ENCODE measurements at regions not wholly inside any gene's neighbourhood (a gene's known extent, or its start where the extent isn't known, plus 50 kb on each side); places are given as distances from the start of the nearest gene placed in this dataset.

DNA sequence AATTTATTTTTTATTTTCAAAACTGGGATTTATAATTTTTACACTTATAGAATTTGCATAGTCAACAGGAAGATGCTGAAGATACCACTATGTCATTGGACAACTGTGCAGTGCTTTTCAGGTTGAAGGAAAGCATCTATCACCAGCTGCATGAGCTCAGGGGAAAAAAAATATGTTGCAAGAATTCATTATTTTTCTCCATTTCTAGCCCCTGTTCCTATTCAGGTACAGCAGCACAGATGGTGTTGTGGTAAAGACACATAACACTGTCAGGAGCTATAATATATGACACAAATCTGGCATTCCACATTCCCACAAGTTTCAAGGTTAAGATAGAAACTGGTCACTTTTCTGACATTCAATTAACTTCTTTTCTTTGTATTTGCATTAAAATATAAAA lies 1088.6 kb downstream of the MAT2B start:
- no peak for DNase-seq (ENCODE audit: low read depth in 2 of 2)

- DNase-seq (ENCODE audit: low read depth in 2 of 2) = no peak
Observed at GRCh38 chr5:164597293-164597900, 1092.0 kb downstream of the MAT2B start.

GRCh38 chr5:164600274-164600673 lies 1094.9 kb downstream of the MAT2B start:
- no peak for DNase-seq (ENCODE audit: low read depth in 2 of 2)

DNA sequence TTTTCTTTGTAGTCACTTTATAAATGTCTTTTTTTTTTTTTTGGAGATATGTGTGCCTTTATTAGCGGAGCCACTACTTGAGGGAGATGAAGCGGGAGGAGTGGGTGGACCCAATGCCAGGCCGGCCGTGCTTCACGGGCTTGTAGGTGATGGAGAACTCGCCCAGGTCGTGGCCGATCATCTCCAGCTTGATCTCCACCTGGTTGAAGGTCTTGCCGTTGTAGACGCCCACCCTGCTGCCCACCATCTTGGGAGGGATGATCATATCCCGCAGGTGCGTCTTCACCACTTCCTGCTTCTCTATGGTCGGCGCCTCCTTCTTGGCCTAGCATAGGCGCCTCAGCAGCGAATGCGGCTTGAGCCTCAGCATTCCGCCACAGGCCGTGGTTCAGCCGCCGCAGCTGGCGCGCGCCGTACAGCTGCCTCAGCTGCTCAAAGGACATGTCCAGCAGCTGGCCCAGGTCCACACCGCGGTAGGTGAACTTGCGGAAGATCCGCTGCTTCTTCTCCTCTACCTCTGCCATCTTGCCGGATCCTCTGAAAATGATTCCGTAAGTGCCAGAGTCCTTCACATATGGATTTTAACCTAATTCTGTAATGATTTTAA lies 1095.6 kb downstream of the MAT2B start:
- DNase-seq (ENCODE audit: low read depth in 2 of 2) = no peak

GRCh38 chr5:164608507-164608906 lies 1103.1 kb downstream of the MAT2B start:
- DNase-seq (ENCODE audit: low read depth in 2 of 2) = no peak

DNA sequence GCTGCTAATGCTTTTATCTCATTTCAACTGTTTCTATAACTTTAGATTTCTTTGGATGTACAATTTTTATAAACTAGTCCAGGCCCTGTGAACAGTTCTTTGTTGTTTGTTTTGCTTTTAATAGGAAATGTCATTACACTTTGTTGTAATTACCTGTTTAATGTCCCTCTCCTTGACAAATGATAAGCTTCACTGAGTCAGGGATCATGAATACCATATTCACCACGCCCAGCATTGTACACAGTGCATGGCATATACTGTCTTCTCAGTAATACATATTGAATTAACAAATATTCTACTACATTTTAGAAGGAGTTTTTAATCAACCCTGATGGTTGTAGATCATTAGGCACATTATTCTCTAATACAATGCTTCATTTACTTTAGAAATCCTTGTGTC lies 1105.0 kb downstream of the MAT2B start:
- no peak for DNase-seq (ENCODE audit: low read depth in 2 of 2)

GRCh38 chr5:164614707-164615106 lies 1109.3 kb downstream of the MAT2B start:
- DNase-seq (ENCODE audit: low read depth in 2 of 2) = no peak

GRCh38 chr5:164617290-164617689 lies 1111.9 kb downstream of the MAT2B start:
- DNase-seq (ENCODE audit: low read depth in 2 of 2) = no peak

DNA sequence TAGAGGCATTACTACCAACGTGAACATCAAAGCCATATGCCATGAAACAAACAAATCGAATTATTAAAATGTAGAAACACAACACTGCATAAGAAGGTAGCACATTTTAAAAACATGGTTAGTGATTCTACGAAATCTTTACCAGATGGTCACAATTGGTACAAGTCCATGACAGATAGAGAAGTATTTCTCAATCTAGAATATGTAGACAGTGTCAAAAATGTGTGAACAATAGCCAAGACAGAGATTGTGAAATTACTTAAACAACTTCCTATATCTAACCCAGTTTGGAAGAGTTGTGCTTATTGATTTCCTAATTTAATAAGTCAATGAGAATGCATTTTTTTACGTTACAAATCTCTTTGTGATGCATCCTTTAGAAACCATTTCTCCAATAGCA lies 1121.6 kb downstream of the MAT2B start:
- no peak for DNase-seq (ENCODE audit: low read depth in 2 of 2)

- DNase-seq (ENCODE audit: low read depth in 2 of 2) = no peak
Observed at GRCh38 chr5:164636456-164636855, 1131.0 kb downstream of the MAT2B start.

DNA sequence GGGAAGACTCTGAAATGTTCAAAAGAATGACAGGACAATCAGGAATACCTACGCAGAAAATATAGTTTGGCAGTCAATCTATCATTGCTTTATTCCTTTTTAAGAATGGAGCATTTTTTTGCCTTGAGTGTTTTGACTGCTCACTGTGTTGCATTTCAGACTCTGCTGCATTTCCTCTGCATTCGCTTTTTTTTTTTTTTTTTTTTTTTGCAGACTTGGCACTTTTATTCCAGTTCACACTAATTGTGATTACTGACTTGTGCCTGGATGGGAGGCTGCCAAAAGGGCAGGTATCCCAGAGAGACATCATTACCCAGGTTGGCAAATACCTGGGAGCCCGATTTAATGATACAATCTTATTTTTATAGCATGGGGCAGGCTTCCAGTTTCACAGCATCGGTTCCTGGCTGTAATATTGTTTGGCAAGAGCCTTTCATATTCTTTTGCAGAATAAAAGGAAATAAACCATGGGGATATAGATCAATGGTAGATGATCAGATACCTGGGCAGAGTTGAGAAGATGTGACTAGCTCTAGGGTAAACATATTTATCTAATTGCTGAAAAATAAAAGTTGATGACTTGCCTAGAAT lies 1132.6 kb downstream of the MAT2B start:
- no peak for DNase-seq (ENCODE audit: low read depth in 2 of 2)

DNA sequence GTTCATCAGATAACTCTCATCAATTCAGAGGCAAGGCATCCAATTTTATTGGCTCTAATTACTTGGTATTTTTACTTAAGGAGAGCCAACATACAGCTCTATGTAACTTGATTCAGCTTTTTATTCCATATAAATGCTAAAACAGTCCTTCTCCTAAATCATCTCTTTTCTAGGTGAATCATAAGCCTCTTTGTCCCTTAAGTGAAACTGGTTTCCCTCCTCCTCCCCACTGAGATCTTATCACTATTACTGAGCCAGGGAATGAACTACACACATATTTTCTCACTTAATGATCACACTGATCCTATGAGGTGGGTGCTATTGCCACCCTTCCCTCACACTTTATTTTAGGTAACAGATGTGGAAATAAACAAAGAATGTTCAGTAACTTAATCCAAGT lies 1143.8 kb downstream of the MAT2B start:
- no peak for DNase-seq (ENCODE audit: low read depth in 2 of 2)

GRCh38 chr5:164650427-164650826 lies 1145.0 kb downstream of the MAT2B start:
- DNase-seq (ENCODE audit: low read depth in 2 of 2) = no peak

DNA sequence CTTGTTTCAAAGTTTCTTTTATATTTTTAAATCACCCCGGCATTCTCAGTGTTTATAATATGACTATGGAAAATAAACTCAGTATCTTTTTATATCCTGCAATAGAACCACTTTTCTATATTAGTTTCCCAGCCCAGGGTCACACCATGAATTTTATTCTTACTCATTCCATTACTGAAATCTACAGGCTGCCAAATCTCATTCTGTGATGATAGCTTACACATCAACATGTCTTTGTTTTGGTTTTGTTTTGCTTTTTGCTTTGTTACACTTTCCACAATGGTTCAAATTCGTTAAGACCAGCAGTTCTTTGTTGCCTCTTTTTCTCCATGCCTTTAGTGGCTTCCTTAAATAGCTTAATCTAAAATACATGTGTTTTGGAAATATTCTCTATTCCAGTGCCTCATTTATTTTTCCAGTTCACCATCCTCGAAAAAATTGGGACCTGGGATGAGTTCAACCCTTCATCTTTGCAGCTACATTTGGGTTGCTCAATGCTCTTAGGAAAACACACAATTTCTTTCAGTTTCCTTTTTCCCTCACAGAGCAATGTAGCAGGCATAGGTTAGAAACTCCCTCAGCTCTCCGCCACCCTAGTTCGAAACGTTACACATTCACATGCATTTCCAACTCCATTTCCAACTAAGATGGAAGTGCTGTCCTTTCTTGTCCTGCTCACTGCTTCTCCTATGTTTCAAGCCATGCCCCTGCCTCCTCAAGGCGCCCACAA lies 1146.3 kb downstream of the MAT2B start:
- DNase-seq (ENCODE audit: low read depth in 2 of 2) = no peak

GRCh38 chr5:164652276-164652660 lies 1146.8 kb downstream of the MAT2B start:
- no peak for DNase-seq (ENCODE audit: low read depth in 2 of 2)

DNA sequence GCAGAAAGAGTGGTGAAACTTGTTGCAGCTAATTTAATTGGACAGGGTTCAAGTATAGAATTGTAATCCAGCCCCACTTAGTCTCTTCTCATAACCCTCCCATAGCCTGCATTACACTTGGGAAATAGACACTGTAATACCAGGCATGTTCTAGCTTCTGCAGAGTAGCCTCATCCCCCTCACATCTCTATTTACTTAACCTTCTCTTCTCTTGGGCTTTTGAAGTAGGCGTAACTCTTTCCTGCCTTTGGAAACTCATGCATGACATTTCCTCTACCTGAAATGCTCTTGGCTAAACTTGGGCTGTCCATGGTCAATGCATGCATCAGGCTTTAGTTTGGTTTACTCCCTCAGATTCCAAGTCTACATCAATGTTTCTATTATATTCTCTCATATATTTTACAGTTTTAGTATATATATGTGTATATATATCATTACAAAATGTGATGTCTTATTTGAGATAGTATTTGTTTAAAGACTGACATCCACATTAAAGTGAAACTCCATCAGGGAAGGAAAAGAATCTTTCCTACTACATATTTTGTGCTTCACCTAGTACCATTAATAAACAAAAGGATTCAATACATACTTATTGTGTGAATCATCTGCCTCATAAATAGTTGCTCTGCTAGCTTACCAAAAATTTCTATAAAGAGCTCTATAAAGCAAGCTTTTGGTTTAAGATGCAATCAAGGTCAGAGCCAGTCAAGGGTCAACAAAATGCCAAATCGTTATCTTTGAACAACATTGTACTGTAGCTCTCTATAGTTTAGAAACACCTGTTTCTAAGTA lies 1158.0 kb downstream of the MAT2B start:
- no peak for DNase-seq (ENCODE audit: low read depth in 2 of 2)

GRCh38 chr5:164671640-164672039 lies 1166.2 kb downstream of the MAT2B start:
- DNase-seq (ENCODE audit: low read depth in 2 of 2) = no peak

GRCh38 chr5:164672205-164672604 lies 1166.8 kb downstream of the MAT2B start:
- no peak for DNase-seq (ENCODE audit: low read depth in 2 of 2)

DNA sequence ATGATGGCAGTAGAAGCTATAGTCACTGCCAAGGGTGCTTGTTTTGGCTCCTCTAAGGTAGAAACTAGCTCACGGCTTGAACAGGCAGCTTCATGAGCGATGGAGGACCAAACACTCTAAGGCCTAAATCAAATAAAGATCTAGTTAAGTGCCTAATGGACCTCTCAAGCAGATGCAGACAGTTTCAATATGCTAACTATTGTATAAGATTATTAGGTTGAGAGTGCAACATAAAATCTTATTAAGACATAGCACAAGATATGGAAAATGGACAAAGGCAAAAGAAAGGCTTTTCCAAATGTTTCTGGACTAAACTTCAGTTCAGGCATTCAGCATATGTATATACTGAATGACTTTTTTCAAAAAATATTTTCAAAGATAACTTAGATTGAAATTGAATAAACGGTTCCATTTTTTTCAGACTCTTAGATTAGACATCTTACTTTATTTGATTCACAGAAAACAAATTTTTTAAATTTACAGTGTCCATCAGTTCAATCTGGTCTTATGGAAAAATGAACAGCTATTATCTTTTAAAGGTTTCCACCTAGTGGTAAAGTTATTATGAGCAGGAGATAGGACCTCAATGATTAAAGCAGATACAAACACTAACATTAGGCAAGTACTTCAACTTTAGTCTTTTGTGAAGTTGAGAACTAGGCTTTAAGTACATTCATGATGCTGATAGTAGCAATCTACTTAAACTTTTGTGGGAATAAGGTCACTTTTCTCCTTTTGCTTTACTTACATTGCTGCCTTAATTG lies 1167.7 kb downstream of the MAT2B start:
- no peak for DNase-seq (ENCODE audit: low read depth in 2 of 2)

GRCh38 chr5:164679461-164679860 lies 1174.0 kb downstream of the MAT2B start:
- no peak for DNase-seq (ENCODE audit: low read depth in 2 of 2)

- DNase-seq (ENCODE audit: low read depth in 2 of 2) = no peak
Observed at GRCh38 chr5:164680216-164680615, 1174.8 kb downstream of the MAT2B start.
